Neural cell (in vitro differentiated cells): ENCODE measurements at regions not wholly inside any gene's neighbourhood (a gene's known extent, or its start where the extent isn't known, plus 50 kb on each side); places are given as distances from the start of the nearest gene placed in this dataset.
"Not testable (repeated sequence)": the region's sequence is repeated elsewhere in the genome, so short reads cannot be mapped to it uniquely, and the experiment has no call there.

Experiments
- H2AFZ ChIP-seq: fragments of 200-600, 300-800 bp; sonication (generic), shearing (Covaris generic); 2 replicates; pipeline ENCODE4 v1.6.0; 2014; ENCODE audit warnings: low read depth, mild to moderate bottlenecking, antibody characterized with exemption, low read length, moderate library complexity
- H3F3A ChIP-seq: fragments of 200-600 bp; shearing (Covaris generic); 2 replicates; pipeline ENCODE4 v1.6.1; 2016; ENCODE audit warnings: mild to moderate bottlenecking, moderate library complexity, mixed read lengths, antibody characterized with exemption, low read length; ENCODE audit not compliant: insufficient read depth, poor library complexity, severe bottlenecking
- H3K27ac ChIP-seq: fragments of 200-600, 300-800 bp; sonication (generic), shearing (Covaris generic); 2 replicates; pipeline ENCODE4 v1.5.1; 2014; ENCODE audit warnings: mild to moderate bottlenecking, low read length, moderate library complexity
- H3K27me3 ChIP-seq: fragments of 300-800, 200-600 bp; sonication (generic), shearing (Covaris generic); 2 replicates; pipeline ENCODE4 v1.6.0; 2014; ENCODE audit warnings: mild to moderate bottlenecking, low read depth, low read length, moderate library complexity; ENCODE audit not compliant: insufficient read depth
- H3K36me3 ChIP-seq: fragments of 300-800, 200-600 bp; sonication (generic), shearing (Covaris generic); 2 replicates; pipeline ENCODE4 v1.5.1; 2014; ENCODE audit warnings: mild to moderate bottlenecking, antibody characterized with exemption, low read length, moderate library complexity; ENCODE audit not compliant: insufficient read depth
- H3K4me2 ChIP-seq: fragments of 300-800, 200-600 bp; sonication (generic), shearing (Covaris generic); 2 replicates; pipeline ENCODE4 v1.6.0; 2014; ENCODE audit warnings: mild to moderate bottlenecking, low read length
- H3K4me3 ChIP-seq: fragments of 300-800, 200-600 bp; sonication (generic), shearing (Covaris generic); 2 replicates; pipeline ENCODE4 v1.5.1; 2014; ENCODE audit warnings: mild to moderate bottlenecking, low read length, moderate library complexity
- H3K79me2 ChIP-seq: fragments of 200-600 bp; shearing (Covaris generic); replicated peaks from 2 replicates; pipeline ENCODE4 v1.6.0; 2014; ENCODE audit warnings: mild to moderate bottlenecking, low read length, moderate library complexity; ENCODE audit not compliant: insufficient read depth
- H3K9ac ChIP-seq: fragments of 300-800, 200-600 bp; sonication (generic), shearing (Covaris generic); 2 replicates; pipeline ENCODE4 v1.6.1; 2016; ENCODE audit warnings: mild to moderate bottlenecking, low read length, mixed read lengths
- H3K9me2 ChIP-seq: fragments of 200-600 bp; shearing (Covaris generic); 2 replicates; pipeline ENCODE4 v1.6.1; 2016; ENCODE audit warnings: mild to moderate bottlenecking, low read length, mixed read lengths; ENCODE audit not compliant: insufficient read depth
- H3K9me3 ChIP-seq: fragments of 200-600, 300-800 bp; sonication (generic), shearing (Covaris generic); 2 replicates; pipeline ENCODE4 v1.6.1; 2016; ENCODE audit warnings: mild to moderate bottlenecking, mixed run types, low read length, moderate library complexity, mixed read lengths
- H4K20me1 ChIP-seq: fragments of 200-600 bp; shearing (Covaris generic); 2 replicates; pipeline ENCODE4 v1.6.1; 2016; ENCODE audit warnings: mild to moderate bottlenecking, mixed run types; ENCODE audit not compliant: insufficient read depth
- CTCF ChIP-seq: fragments of 450-650 bp; IDR thresholded peaks from 2 replicates; pipeline ENCODE4 v1.5.1; 2014; ENCODE audit warnings: antibody characterized with exemption, mild to moderate bottlenecking, moderate library complexity; ENCODE audit not compliant: poor library complexity, severe bottlenecking
- EP300 ChIP-seq: fragments of 450-650 bp; conservative IDR thresholded peaks from 2 replicates; pipeline ENCODE4 v1.6.1; 2014; ENCODE audit warnings: antibody characterized with exemption, mild to moderate bottlenecking, moderate library complexity; ENCODE audit not compliant: poor library complexity, severe bottlenecking
- EZH2 ChIP-seq: fragments of 200-600, 300-800 bp; shearing (Covaris generic), sonication (generic); IDR thresholded peaks from 2 replicates; pipeline ENCODE4 v1.6.1; 2014; ENCODE audit warnings: antibody characterized with exemption, low read length, borderline replicate concordance, mild to moderate bottlenecking; ENCODE audit not compliant: insufficient read depth, poor library complexity, severe bottlenecking
- MXI1 ChIP-seq: fragments of 450-650 bp; conservative IDR thresholded peaks from 2 replicates; pipeline ENCODE4 v1.6.1; 2014; ENCODE audit warnings: antibody characterized with exemption, mild to moderate bottlenecking; ENCODE audit not compliant: poor library complexity, severe bottlenecking
- POLR2AphosphoS5 ChIP-seq: IDR thresholded peaks from 2 replicates; pipeline ENCODE4 v1.6.1; 2012
- RAD21 ChIP-seq: fragments of 450-650 bp; conservative IDR thresholded peaks from 2 replicates; pipeline ENCODE4 v1.6.1; 2014; ENCODE audit warnings: antibody characterized with exemption, mild to moderate bottlenecking, moderate library complexity
- REST ChIP-seq: IDR thresholded peaks from 2 replicates; pipeline ENCODE4 v1.6.1; 2012; ENCODE audit warnings: borderline replicate concordance
- SMC3 ChIP-seq: fragments of 450-650 bp; conservative IDR thresholded peaks from 2 replicates; pipeline ENCODE4 v1.6.1; 2014; ENCODE audit warnings: antibody characterized with exemption, mild to moderate bottlenecking, moderate library complexity; ENCODE audit not compliant: poor library complexity
- TAF1 ChIP-seq: IDR thresholded peaks from 2 replicates; pipeline ENCODE4 v1.6.1; 2012; ENCODE audit warnings: low read depth

- Histone ChIP-seq H3K36me3 (no peaks in the 10 kb centered on the region), H3K9me3 (no peaks in the 10 kb centered on the region), H3K9me2 (no peaks in the 10 kb centered on the region), H3F3A (no peaks in the 10 kb centered on the region), H3K27me3 (no peaks in the 10 kb centered on the region), H2AFZ (no peak overlapping the region), H3K4me3 (no peak overlapping the region), H3K4me2 (no peak overlapping the region), H3K27ac (no peak overlapping the region), H3K9ac (no peak overlapping the region), H3K79me2 (no peaks in the 10 kb centered on the region), H4K20me1 (no peaks in the 10 kb centered on the region)
- TF ChIP-seq CTCF (peak; percentile 23), EZH2 (no peak)
Observed at GRCh38 chr3:118671192-118671591, 363.5 kb downstream of the IGSF11 start.

- Histone ChIP-seq H3F3A (no peaks in the 10 kb centered on the region), H3K9me2 (no peaks in the 10 kb centered on the region), H3K9ac (no peak overlapping the region), H3K4me3 (no peak overlapping the region), H3K4me2 (no peak overlapping the region), H3K27me3 (no peaks in the 10 kb centered on the region), H3K79me2 (no peaks in the 10 kb centered on the region), H3K9me3 (no peaks in the 10 kb centered on the region), H3K36me3 (no peaks in the 10 kb centered on the region), H4K20me1 (no peaks in the 10 kb centered on the region), H3K27ac (no peak overlapping the region), H2AFZ (no peak overlapping the region)
- TF ChIP-seq CTCF: no peak
- no peak for TF ChIP-seq EP300
- no peak for TF ChIP-seq REST
- no peak for TF ChIP-seq EZH2
- TF ChIP-seq POLR2AphosphoS5: no peak
- no peak for TF ChIP-seq RAD21
- TF ChIP-seq SMC3: no peak
- TF ChIP-seq TAF1: no peak
- no peak for TF ChIP-seq MXI1
Observed at GRCh38 chr3:118675305-118675704, 359.3 kb downstream of the IGSF11 start.

- not testable (repeated sequence) for H2AFZ ChIP-seq, H3K79me2 ChIP-seq, H4K20me1 ChIP-seq, H3K4me3 ChIP-seq, H3K9me2 ChIP-seq, H3K27me3 ChIP-seq, H3K9me3 ChIP-seq, H3K4me2 ChIP-seq, H3K36me3 ChIP-seq, H3K27ac ChIP-seq, H3K9ac ChIP-seq, H3F3A ChIP-seq
Observed at GRCh38 chr3:118678663-118679062, 356.0 kb downstream of the IGSF11 start.
